LNCAP (cell line): ENCODE measurements at regions not wholly inside any gene's neighbourhood (a gene's known extent, or its start where the extent isn't known, plus 50 kb on each side); places are given as distances from the start of the nearest gene placed in this dataset.

ENCODE experiments used
- TF ChIP-seq, protein P1 (sequence below): fragments of 450-650 bp; IDR thresholded peaks from 2 replicates; pipeline ENCODE4 v1.5.1; 2017; ENCODE audit warnings: mild to moderate bottlenecking

DNA sequence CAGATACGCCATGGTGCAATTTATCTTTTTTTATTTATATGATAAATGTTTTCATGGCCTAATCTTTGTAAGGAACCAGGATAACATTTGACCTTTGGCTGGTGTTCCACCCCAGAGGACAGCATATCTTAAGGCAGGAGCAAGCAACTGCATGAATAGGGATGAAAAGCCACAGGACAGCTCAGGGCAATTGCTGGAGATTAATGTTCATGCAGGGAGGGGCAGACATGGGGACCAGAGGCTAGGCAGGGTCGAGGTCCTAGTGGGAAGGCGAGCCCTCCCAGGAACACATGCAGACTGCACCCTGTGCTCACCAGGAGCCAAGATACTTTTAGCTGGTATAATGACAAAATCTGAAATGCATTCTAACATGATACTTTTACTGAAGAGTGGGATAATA, 74.4 kb upstream of the HAO2 start:
- TF ChIP-seq, protein P1, sequence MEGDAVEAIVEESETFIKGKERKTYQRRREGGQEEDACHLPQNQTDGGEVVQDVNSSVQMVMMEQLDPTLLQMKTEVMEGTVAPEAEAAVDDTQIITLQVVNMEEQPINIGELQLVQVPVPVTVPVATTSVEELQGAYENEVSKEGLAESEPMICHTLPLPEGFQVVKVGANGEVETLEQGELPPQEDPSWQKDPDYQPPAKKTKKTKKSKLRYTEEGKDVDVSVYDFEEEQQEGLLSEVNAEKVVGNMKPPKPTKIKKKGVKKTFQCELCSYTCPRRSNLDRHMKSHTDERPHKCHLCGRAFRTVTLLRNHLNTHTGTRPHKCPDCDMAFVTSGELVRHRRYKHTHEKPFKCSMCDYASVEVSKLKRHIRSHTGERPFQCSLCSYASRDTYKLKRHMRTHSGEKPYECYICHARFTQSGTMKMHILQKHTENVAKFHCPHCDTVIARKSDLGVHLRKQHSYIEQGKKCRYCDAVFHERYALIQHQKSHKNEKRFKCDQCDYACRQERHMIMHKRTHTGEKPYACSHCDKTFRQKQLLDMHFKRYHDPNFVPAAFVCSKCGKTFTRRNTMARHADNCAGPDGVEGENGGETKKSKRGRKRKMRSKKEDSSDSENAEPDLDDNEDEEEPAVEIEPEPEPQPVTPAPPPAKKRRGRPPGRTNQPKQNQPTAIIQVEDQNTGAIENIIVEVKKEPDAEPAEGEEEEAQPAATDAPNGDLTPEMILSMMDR, result no peak

DNA sequence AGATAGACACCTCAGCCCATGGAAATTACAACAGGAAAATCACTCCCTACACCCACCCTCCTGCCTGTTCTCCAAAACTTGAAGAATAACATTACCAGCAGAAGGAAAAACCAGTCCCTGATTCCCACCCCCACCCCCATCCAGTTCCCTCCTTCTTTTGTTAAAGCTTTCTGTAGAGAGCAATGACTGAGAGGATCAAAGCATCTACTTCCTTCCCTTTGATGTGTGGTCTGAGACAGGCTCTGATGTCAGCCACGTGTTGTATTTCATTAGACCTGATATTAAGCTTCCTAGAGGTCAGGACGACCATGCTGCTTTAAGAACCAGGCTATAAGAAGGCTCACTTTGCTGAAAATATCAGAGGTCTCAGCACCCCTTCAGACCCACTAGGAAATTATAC, 73.9 kb upstream of the HAO2 start:
- TF ChIP-seq, protein P1, result no peak

DNA sequence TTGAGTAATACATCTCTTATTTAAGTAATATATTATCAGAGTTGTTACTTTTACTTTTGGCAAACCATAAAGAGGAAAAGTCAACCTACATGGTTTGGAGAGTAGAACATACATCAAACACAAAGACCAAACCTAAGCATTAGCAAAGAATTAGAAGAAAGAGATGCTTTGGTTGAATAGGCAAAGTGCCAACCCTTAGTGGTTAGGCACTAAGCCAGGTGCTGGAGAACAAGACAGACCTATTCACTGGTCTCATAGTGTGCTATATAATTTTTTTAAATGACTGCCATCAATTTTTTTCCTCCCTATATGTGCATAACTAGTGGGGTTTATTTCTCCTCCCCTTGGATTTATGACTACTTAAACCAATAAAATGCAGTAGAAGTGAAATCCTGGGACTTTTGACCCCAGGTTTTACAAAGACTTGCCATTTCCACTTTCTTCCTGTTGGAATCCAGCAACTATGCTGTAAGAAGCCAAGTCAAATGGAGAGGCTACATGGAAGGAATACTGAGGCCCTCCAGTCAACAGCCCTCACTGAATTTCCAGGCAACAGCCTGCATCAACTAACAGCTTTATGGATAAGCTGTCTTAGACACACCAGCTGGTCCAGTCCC, 69.8 kb upstream of the HAO2 start:
- TF ChIP-seq, protein P1, result no peak

DNA sequence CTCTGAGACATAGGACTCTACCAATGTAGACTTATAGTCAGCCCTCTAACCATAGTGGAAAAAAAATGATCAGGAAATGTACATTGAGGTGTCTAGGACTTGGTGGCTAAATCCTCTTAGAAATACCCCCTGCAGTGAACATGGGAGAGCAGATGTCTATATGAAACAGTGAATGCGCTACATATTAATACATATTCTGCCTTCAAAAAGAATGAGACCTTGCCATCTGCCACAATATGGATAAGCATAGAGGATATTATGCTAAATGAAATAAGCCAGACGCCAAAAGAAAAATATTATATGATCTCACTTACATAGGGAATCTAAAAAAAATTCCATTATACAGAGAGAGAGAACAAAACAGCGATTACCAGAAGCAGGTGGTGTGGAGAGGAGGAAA, 66.6 kb upstream of the HAO2 start:
- TF ChIP-seq, protein P1, result no peak

DNA sequence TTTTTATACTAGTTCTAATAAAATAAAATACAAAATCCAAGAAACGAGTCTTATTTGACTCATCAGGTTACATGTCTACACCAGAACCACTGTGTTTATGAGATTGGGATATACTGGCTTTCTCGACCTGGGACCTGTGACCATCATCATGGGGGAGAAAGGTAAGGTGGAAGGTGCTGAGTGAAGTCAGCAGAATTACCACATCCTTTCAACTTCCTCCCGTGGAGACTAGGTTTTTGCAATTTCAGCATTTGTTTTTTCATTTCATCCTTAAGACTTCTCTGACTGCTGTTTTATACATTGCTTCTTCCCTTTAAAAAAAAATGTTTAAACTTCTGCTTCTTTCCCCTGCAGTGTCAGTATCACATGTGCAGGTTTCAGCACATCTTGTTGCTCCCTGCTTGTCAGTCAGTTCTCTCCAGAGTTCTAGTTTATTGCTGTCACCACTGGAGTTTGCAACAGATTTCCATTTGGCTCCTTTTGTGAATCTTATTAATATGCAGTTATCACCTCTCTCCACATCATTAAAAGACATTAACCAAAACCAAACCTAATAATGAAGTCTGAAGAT, 60.4 kb upstream of the HAO2 start:
- TF ChIP-seq, protein P1, result no peak

DNA sequence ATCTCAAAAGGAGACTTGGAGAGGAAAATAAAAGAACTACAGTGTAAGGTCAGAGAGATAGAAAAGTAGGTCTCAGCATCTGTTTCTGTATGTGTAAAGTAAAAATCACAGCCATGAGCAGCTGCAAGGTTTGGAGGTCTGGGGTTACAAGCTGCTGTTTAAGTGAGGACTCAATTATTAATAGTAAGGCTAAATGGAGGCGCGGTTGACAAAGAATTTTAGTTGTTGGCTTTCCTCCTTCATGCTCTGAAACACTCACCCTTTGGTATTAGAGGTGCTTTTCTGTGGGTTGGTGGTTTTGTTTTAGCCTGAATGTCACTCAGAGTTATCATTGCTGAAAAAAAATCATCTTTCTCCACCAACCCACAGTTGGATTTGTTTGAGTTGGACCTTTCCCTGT, 59.8 kb upstream of the HAO2 start:
- TF ChIP-seq, protein P1, result no peak

DNA sequence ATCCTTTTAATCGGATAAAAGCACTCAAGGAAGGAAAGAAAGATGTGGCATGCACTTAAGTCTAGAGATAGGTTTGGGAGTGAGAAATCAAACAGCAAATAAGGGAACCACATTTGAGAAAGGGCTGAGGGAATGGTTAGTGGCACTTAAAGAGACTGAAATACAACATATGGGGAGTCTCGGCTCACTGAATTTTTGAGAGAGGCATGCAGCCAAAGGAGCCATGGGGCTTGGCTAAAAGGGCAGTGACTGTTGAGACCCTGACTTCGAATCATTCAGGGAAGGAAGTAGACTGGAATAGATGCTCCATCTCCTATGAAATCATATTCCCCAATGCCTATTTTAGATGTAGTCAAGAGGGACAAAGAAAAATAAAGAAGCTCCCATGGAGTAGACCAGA, 58.3 kb upstream of the HAO2 start:
- TF ChIP-seq, protein P1, result no peak

DNA sequence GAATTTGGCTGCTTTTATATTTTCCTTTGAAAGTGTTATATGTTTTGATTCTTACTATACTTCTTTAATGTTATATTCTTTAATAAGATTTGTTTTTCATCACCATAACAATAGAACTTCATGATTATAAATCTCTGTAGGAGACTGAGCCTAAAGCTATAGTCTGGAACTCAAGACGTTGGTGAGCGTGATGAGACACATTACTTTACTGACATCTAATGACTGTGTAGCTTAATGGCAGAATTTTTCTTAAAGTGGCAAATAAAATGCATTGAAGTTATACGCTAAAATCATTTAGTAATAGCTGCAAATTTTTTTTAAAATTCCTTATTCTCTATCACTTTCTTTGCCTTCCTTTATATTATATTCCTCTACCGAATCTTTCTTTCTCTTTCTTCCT, 56.1 kb upstream of the HAO2 start:
- TF ChIP-seq, protein P1, result no peak
